ENCODE measurements at regions not wholly inside any gene's neighbourhood (a gene's known extent, or its start where the extent isn't known, plus 50 kb on each side); places are given as distances from the start of the nearest gene placed in this dataset.

GRCh38 chr11:129268371-129268770 lies 76.2 kb upstream of the ARHGAP32 start:
- ATAC-seq (ENCODE audit: low read depth) (no peak), DNase-seq (ENCODE audit: low spot score in 2 of 2) (no peak)
- Mint-ChIP-seq H3K27me3 (peaks cover 5% of the 10 kb centered on the region), H3K36me3 (peaks cover 2% of the 10 kb centered on the region), H3K4me3 (no peak overlapping the region), H3K9me3 (no peaks in the 10 kb centered on the region), H3K27ac (no peak overlapping the region), H3K4me1 (no peaks in the 10 kb centered on the region)

GRCh38 chr11:129267716-129268115 lies 75.6 kb upstream of the ARHGAP32 start:
- Mint-ChIP-seq H3K9me3 (no peaks in the 10 kb centered on the region), H3K4me1 (no peaks in the 10 kb centered on the region), H3K27ac (no peak overlapping the region), H3K36me3 (peaks cover 5% of the 10 kb centered on the region), H3K4me3 (no peak overlapping the region), H3K27me3 (peaks cover 6% of the 10 kb centered on the region)
- ATAC-seq (ENCODE audit: low read depth) (no peak), DNase-seq (ENCODE audit: low spot score in 2 of 2) (no peak)

- no peak overlapping the region for H3K27ac Mint-ChIP-seq
- H3K9me3 Mint-ChIP-seq, result no peaks in the 10 kb centered on the region
- DNase-seq (ENCODE audit: low spot score in 2 of 2) (no peak), ATAC-seq (ENCODE audit: low read depth) (no peak)
- H3K36me3 Mint-ChIP-seq, result peaks cover 5% of the 10 kb centered on the region
- no peaks in the 10 kb centered on the region for H3K4me1 Mint-ChIP-seq
- H3K4me3 Mint-ChIP-seq, result no peak overlapping the region
- peaks cover 6% of the 10 kb centered on the region for H3K27me3 Mint-ChIP-seq
These were observed 74.4 kb upstream of the ARHGAP32 start for GRCh38 chr11:129266536-129266935.

- Mint-ChIP-seq H3K27ac (no peak overlapping the region), H3K9me3 (no peaks in the 10 kb centered on the region), H3K4me1 (no peaks in the 10 kb centered on the region), H3K27me3 (peaks cover 6% of the 10 kb centered on the region), H3K4me3 (no peak overlapping the region), H3K36me3 (peaks cover 5% of the 10 kb centered on the region)
- no peak for ATAC-seq (ENCODE audit: low read depth)
- no peak for DNase-seq (ENCODE audit: low spot score in 2 of 2)
These were observed 73.1 kb upstream of the ARHGAP32 start for GRCh38 chr11:129265125-129265788.

- H3K27me3 Mint-ChIP-seq, result peaks cover 6% of the 10 kb centered on the region
- H3K4me3 Mint-ChIP-seq, result no peak overlapping the region
- H3K27ac Mint-ChIP-seq, result no peak overlapping the region
- DNase-seq (ENCODE audit: low spot score in 2 of 2) (no peak), ATAC-seq (ENCODE audit: low read depth) (no peak)
- peaks cover 5% of the 10 kb centered on the region for H3K36me3 Mint-ChIP-seq
- H3K4me1 Mint-ChIP-seq, result no peaks in the 10 kb centered on the region
- no peaks in the 10 kb centered on the region for H3K9me3 Mint-ChIP-seq
These were observed 72.0 kb upstream of the ARHGAP32 start for GRCh38 chr11:129264114-129264513.

- H3K36me3 Mint-ChIP-seq, result peaks cover 5% of the 10 kb centered on the region
- no peaks in the 10 kb centered on the region for H3K4me1 Mint-ChIP-seq
- no peak overlapping the region for H3K4me3 Mint-ChIP-seq
- no peaks in the 10 kb centered on the region for H3K9me3 Mint-ChIP-seq
- H3K27ac Mint-ChIP-seq, result no peak overlapping the region
- no peak for ATAC-seq (ENCODE audit: low read depth)
- peaks cover 6% of the 10 kb centered on the region for H3K27me3 Mint-ChIP-seq
- DNase-seq (ENCODE audit: low spot score in 2 of 2), result no peak
These were observed 68.6 kb upstream of the ARHGAP32 start for GRCh38 chr11:129260750-129261149.

GRCh38 chr11:129259931-129260348 lies 67.8 kb upstream of the ARHGAP32 start:
- ATAC-seq (ENCODE audit: low read depth) (no peak), DNase-seq (ENCODE audit: low spot score in 2 of 2) (no peak)
- H3K27me3 Mint-ChIP-seq, result peaks cover 6% of the 10 kb centered on the region
- H3K4me1 Mint-ChIP-seq, result no peaks in the 10 kb centered on the region
- no peak overlapping the region for H3K27ac Mint-ChIP-seq
- H3K4me3 Mint-ChIP-seq, result no peak overlapping the region
- peaks cover 5% of the 10 kb centered on the region for H3K36me3 Mint-ChIP-seq
- no peaks in the 10 kb centered on the region for H3K9me3 Mint-ChIP-seq

GRCh38 chr11:129258205-129258604 lies 66.1 kb upstream of the ARHGAP32 start:
- Mint-ChIP-seq H3K4me1 (no peaks in the 10 kb centered on the region), H3K27ac (no peak overlapping the region), H3K36me3 (peaks cover 2% of the 10 kb centered on the region), H3K27me3 (no peaks in the 10 kb centered on the region), H3K4me3 (no peak overlapping the region), H3K9me3 (no peaks in the 10 kb centered on the region)
- DNase-seq (ENCODE audit: low spot score in 2 of 2) (no peak), ATAC-seq (ENCODE audit: low read depth) (no peak)

- ATAC-seq (ENCODE audit: low read depth), result no peak
- H3K36me3 Mint-ChIP-seq, result no peaks in the 10 kb centered on the region
- no peak for DNase-seq (ENCODE audit: low spot score in 2 of 2)
- no peaks in the 10 kb centered on the region for H3K4me1 Mint-ChIP-seq
- no peaks in the 10 kb centered on the region for H3K9me3 Mint-ChIP-seq
- H3K27me3 Mint-ChIP-seq, result no peaks in the 10 kb centered on the region
- no peak overlapping the region for H3K27ac Mint-ChIP-seq
- no peak overlapping the region for H3K4me3 Mint-ChIP-seq
These were observed 65.4 kb upstream of the ARHGAP32 start for GRCh38 chr11:129257512-129257911.

- Mint-ChIP-seq H3K9me3 (peaks cover 2% of the 10 kb centered on the region), H3K36me3 (no peaks in the 10 kb centered on the region), H3K4me3 (no peak overlapping the region), H3K4me1 (no peaks in the 10 kb centered on the region), H3K27ac (no peak overlapping the region), H3K27me3 (peaks cover 1% of the 10 kb centered on the region)
- DNase-seq (ENCODE audit: low spot score in 2 of 2), result no peak
- ATAC-seq (ENCODE audit: low read depth), result no peak
These were observed 60.5 kb upstream of the ARHGAP32 start for GRCh38 chr11:129252621-129253020.

- Mint-ChIP-seq H3K4me1 (no peaks in the 10 kb centered on the region), H3K9me3 (peaks cover 2% of the 10 kb centered on the region), H3K27me3 (peaks cover 1% of the 10 kb centered on the region), H3K4me3 (no peak overlapping the region), H3K36me3 (no peaks in the 10 kb centered on the region), H3K27ac (no peak overlapping the region)
- no peak for ATAC-seq (ENCODE audit: low read depth)
- no peak for DNase-seq (ENCODE audit: low spot score in 2 of 2)
These were observed 58.9 kb upstream of the ARHGAP32 start for GRCh38 chr11:129251067-129251466.

- Mint-ChIP-seq H3K4me3 (no peak overlapping the region), H3K27ac (no peak overlapping the region), H3K36me3 (no peaks in the 10 kb centered on the region), H3K9me3 (peaks cover 2% of the 10 kb centered on the region), H3K27me3 (peaks cover 1% of the 10 kb centered on the region), H3K4me1 (no peaks in the 10 kb centered on the region)
- ATAC-seq (ENCODE audit: low read depth) (no peak), DNase-seq (ENCODE audit: low spot score in 2 of 2) (no peak)
These were observed 57.8 kb upstream of the ARHGAP32 start for GRCh38 chr11:129249923-129250322.

GRCh38 chr11:129249351-129249750 lies 57.2 kb upstream of the ARHGAP32 start:
- H3K9me3 Mint-ChIP-seq, result peaks cover 2% of the 10 kb centered on the region
- ATAC-seq (ENCODE audit: low read depth), result no peak

GRCh38 chr11:129248618-129249017 lies 56.5 kb upstream of the ARHGAP32 start:
- H3K4me1 Mint-ChIP-seq, result no peaks in the 10 kb centered on the region
- H3K27ac Mint-ChIP-seq, result no peak overlapping the region
- no peak overlapping the region for H3K4me3 Mint-ChIP-seq
- peaks cover 2% of the 10 kb centered on the region for H3K9me3 Mint-ChIP-seq
- DNase-seq (ENCODE audit: low spot score in 2 of 2) (no peak), ATAC-seq (ENCODE audit: low read depth) (no peak)
- peaks cover 1% of the 10 kb centered on the region for H3K27me3 Mint-ChIP-seq
- H3K36me3 Mint-ChIP-seq, result no peaks in the 10 kb centered on the region

More at GRCh38 chr11:129249351-129249750, 57.2 kb upstream of the ARHGAP32 start:
- Mint-ChIP-seq H3K4me3 (no peak overlapping the region), H3K4me1 (no peaks in the 10 kb centered on the region), H3K36me3 (no peaks in the 10 kb centered on the region), H3K27ac (no peak overlapping the region), H3K27me3 (peaks cover 1% of the 10 kb centered on the region)
- DNase-seq (ENCODE audit: low spot score in 2 of 2), result no peak

GRCh38 chr11:129247135-129247534 lies 55.0 kb upstream of the ARHGAP32 start:
- Mint-ChIP-seq H3K27ac (no peak overlapping the region), H3K4me3 (no peak overlapping the region), H3K36me3 (no peaks in the 10 kb centered on the region), H3K4me1 (no peaks in the 10 kb centered on the region), H3K27me3 (peaks cover 4% of the 10 kb centered on the region), H3K9me3 (peaks cover 4% of the 10 kb centered on the region)
- DNase-seq (ENCODE audit: low spot score in 2 of 2) (no peak), ATAC-seq (ENCODE audit: low read depth) (no peak)

Measured in memory B cell (primary cell).